ENCODE measurements at regions not wholly inside any gene's neighbourhood (a gene's known extent, or its start where the extent isn't known, plus 50 kb on each side); places are given as distances from the start of the nearest gene placed in this dataset.
A peak's percentile ranks its signal among the peaks of the same experiment; 100 is the strongest.

DNA sequence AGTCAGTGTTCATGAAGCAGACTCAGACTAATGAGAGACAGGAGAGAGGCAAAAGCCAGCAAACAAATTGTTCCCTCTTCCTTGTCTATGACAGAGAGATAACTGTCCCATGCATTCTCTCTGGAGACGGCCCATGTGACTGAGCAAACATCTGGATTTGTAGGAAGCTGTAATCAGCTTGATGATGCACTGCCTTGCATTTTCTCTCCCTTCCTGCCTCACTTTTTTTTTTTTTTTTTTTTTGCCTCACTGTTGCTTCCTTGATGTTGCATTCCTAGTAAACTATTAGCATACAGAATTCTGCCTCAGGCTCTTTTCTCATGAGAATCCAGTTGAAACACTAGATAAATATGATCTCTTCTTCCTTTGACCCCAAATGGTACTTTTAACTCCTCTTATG lies 134.5 kb downstream of the HHIPL2 start:
- Histone ChIP-seq H2BK5ac (ENCODE audit: low read depth, low read length, poor library complexity, severe bottlenecking) (no peak overlapping the region), H2BK120ac (ENCODE audit: low read depth, low read length) (no peak overlapping the region), H3K4ac (ENCODE audit: low read depth in 1 of 2, low read length in 2 of 2) (no peak overlapping the region), H2AK5ac (ENCODE audit: low read length, severe bottlenecking) (no peak overlapping the region), H3K27ac (ENCODE audit: low read length, poor library complexity, severe bottlenecking) (no peak overlapping the region), H3K36me3 (ENCODE audit: control insufficient read depth in 1 of 2, insufficient read depth in 2 of 2, low read depth in 1 of 2, low read length in 2 of 2) (no peaks in the 10 kb centered on the region), H4K91ac (ENCODE audit: low read length) (no peak overlapping the region), H3K14ac (ENCODE audit: low read length in 2 of 2) (no peak overlapping the region), H3K23ac (ENCODE audit: low read length in 2 of 2) (no peak overlapping the region), H3K4me3 (ENCODE audit: insufficient read depth in 1 of 2, low read depth in 1 of 2, low read length in 2 of 2) (no peak overlapping the region), H3K18ac (ENCODE audit: low read depth in 1 of 2, low read length in 2 of 2) (peak overlapping the region in 1 of 2 experiments; percentile 6), H3K9me3 (ENCODE audit: control insufficient read depth, low read length) (no peaks in the 10 kb centered on the region), H3K27me3 (ENCODE audit: control insufficient read depth in 1 of 2, insufficient read depth in 1 of 2, low read length in 2 of 2) (no peaks in the 10 kb centered on the region), H2BK12ac (ENCODE audit: low read length in 2 of 2) (no peak overlapping the region), H3K79me1 (replicated peaks; ENCODE audit: low read length, poor library complexity, severe bottlenecking) (no peaks in the 10 kb centered on the region), H3K4me1 (ENCODE audit: control insufficient read depth, insufficient read depth, low read depth, low read length) (peaks cover 2% of the 10 kb centered on the region), H3K4me2 (ENCODE audit: low read length, poor library complexity, severe bottlenecking) (no peak overlapping the region), H2AFZ (ENCODE audit: low read depth, low read length) (no peak overlapping the region), H2BK15ac (ENCODE audit: low read depth, poor library complexity, severe bottlenecking) (no peak overlapping the region), H4K8ac (ENCODE audit: low read length) (no peak overlapping the region), H3K9ac (ENCODE audit: low read length) (no peak overlapping the region)
- peak; percentile 50 for DNase-seq
- 63% methylated on average over 1 of the region's 1 CpG for WGBS

DNA sequence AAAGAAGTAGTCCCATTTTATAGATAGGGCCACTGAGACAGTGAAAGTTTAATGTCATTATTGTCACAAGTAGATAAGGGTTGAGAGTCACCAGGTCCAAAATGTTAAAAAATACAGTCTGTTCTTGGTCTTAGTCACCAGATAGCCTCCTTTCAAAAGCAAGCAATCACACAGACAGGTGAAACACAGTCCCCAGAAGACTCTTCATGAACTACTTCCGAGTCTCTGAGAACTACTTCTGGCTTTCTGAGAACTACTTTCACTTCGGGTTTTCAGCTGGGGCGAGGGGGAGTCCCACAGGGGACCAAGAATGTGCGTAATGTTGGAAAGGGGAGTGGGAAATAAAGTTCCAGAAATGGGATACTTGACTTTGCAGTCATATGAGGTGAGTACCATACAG lies 143.2 kb downstream of the HHIPL2 start:
- H2AK5ac ChIP-seq (ENCODE audit: low read length, severe bottlenecking), result no peak overlapping the region
- no peak overlapping the region for H4K91ac ChIP-seq (ENCODE audit: low read length)
- H2BK12ac ChIP-seq (ENCODE audit: low read length in 2 of 2), result no peak overlapping the region
- H2BK15ac ChIP-seq (ENCODE audit: low read depth, poor library complexity, severe bottlenecking), result no peak overlapping the region
- no peak overlapping the region for H3K9ac ChIP-seq (ENCODE audit: low read length)
- peak overlapping the region in 1 of 2 experiments; percentile 68 for H3K4me3 ChIP-seq (ENCODE audit: insufficient read depth in 1 of 2, low read depth in 1 of 2, low read length in 2 of 2)
- no peak overlapping the region for H4K8ac ChIP-seq (ENCODE audit: low read length)
- H3K27ac ChIP-seq (ENCODE audit: low read length, poor library complexity, severe bottlenecking), result no peak overlapping the region
- no peak overlapping the region for H2BK5ac ChIP-seq (ENCODE audit: low read depth, low read length, poor library complexity, severe bottlenecking)
- H2BK120ac ChIP-seq (ENCODE audit: low read depth, low read length), result no peak overlapping the region
- no peak overlapping the region for H3K4me2 ChIP-seq (ENCODE audit: low read length, poor library complexity, severe bottlenecking)
- no peaks in the 10 kb centered on the region for H3K9me3 ChIP-seq (ENCODE audit: control insufficient read depth, low read length)
- H3K4me1 ChIP-seq (ENCODE audit: control insufficient read depth, insufficient read depth, low read depth, low read length), result no peaks in the 10 kb centered on the region
- no peak overlapping the region for H3K4ac ChIP-seq (ENCODE audit: low read depth in 1 of 2, low read length in 2 of 2)
- no peaks in the 10 kb centered on the region for H3K36me3 ChIP-seq (ENCODE audit: control insufficient read depth in 1 of 2, insufficient read depth in 2 of 2, low read depth in 1 of 2, low read length in 2 of 2)
- no peak overlapping the region for H3K23ac ChIP-seq (ENCODE audit: low read length in 2 of 2)
- no peak overlapping the region for H2AFZ ChIP-seq (ENCODE audit: low read depth, low read length)
- whole genome bisulfite sequencing, result 79% methylated on average over 4 of the region's 4 CpGs
- no peak overlapping the region for H3K14ac ChIP-seq (ENCODE audit: low read length in 2 of 2)
- H3K79me1 ChIP-seq (replicated peaks; ENCODE audit: low read length, poor library complexity, severe bottlenecking), result no peaks in the 10 kb centered on the region
- H3K27me3 ChIP-seq (ENCODE audit: control insufficient read depth in 1 of 2, insufficient read depth in 1 of 2, low read length in 2 of 2), result peaks cover under 1 to 9% of the 10 kb centered on the region in 2 experiments
- DNase-seq, result no peak
- no peak overlapping the region for H3K18ac ChIP-seq (ENCODE audit: low read depth in 1 of 2, low read length in 2 of 2)

DNA sequence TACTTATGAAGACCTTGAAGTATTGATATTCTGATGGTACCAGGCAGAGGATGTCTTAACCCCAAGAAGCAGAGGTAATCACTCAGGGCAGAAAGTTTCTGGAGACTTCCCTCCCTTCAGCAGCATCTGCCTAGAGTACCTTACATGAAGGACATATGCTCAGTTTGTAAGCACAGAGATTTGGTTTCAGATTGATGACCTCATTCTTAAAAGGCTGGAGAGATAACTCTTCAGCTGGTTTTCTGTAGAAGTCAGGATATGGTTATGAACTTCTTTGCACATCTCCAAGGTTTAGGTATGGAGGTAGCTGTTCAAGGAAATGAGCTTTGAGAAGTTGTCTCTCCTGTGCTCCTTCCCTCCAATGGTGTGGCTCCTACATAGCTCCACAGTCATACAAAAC lies 148.7 kb downstream of the HHIPL2 start:
- no peak overlapping the region for H3K4me3 ChIP-seq (ENCODE audit: insufficient read depth in 1 of 2, low read depth in 1 of 2, low read length in 2 of 2)
- H2AK5ac ChIP-seq (ENCODE audit: low read length, severe bottlenecking), result no peak overlapping the region
- H4K91ac ChIP-seq (ENCODE audit: low read length), result no peak overlapping the region
- no peak overlapping the region for H3K4ac ChIP-seq (ENCODE audit: low read depth in 1 of 2, low read length in 2 of 2)
- no peaks in the 10 kb centered on the region for H3K79me1 ChIP-seq (replicated peaks; ENCODE audit: low read length, poor library complexity, severe bottlenecking)
- no peak overlapping the region for H2BK12ac ChIP-seq (ENCODE audit: low read length in 2 of 2)
- no peak overlapping the region for H3K18ac ChIP-seq (ENCODE audit: low read depth in 1 of 2, low read length in 2 of 2)
- H3K9me3 ChIP-seq (ENCODE audit: control insufficient read depth, low read length), result no peaks in the 10 kb centered on the region
- peaks cover 8 to 12% of the 10 kb centered on the region in 2 experiments for H3K27me3 ChIP-seq (ENCODE audit: control insufficient read depth in 1 of 2, insufficient read depth in 1 of 2, low read length in 2 of 2)
- no peak overlapping the region for H3K14ac ChIP-seq (ENCODE audit: low read length in 2 of 2)
- DNase-seq, result no peak
- H3K4me2 ChIP-seq (ENCODE audit: low read length, poor library complexity, severe bottlenecking), result no peak overlapping the region
- H2AFZ ChIP-seq (ENCODE audit: low read depth, low read length), result no peak overlapping the region
- no peak overlapping the region for H2BK120ac ChIP-seq (ENCODE audit: low read depth, low read length)
- H3K4me1 ChIP-seq (ENCODE audit: control insufficient read depth, insufficient read depth, low read depth, low read length), result no peaks in the 10 kb centered on the region
- H3K23ac ChIP-seq (ENCODE audit: low read length in 2 of 2), result no peak overlapping the region
- no peak overlapping the region for H4K8ac ChIP-seq (ENCODE audit: low read length)
- no peak overlapping the region for H3K9ac ChIP-seq (ENCODE audit: low read length)
- H3K27ac ChIP-seq (ENCODE audit: low read length, poor library complexity, severe bottlenecking), result no peak overlapping the region
- H2BK15ac ChIP-seq (ENCODE audit: low read depth, poor library complexity, severe bottlenecking), result no peak overlapping the region
- H2BK5ac ChIP-seq (ENCODE audit: low read depth, low read length, poor library complexity, severe bottlenecking), result peak overlapping the region; percentile 24
- H3K36me3 ChIP-seq (ENCODE audit: control insufficient read depth in 1 of 2, insufficient read depth in 2 of 2, low read depth in 1 of 2, low read length in 2 of 2), result no peaks in the 10 kb centered on the region

DNA sequence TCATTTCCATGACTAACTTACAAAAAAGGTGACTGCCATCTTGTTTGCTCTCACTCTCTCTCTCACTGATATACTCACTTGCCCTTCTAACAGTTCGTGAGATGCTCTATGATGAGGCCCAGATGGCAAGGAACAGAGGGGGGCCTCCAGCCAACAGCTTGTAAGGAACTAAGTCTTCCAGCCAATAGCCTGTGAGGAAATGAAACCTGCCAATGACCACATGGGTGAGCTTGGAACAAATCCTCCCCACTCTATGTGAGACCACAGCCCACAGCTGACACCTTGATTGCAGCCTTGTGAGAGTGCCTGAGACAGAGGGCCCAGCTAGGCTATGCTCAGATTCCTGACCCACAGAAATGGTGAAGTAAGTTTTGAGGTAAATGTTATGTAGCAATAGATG lies 153.7 kb downstream of the HHIPL2 start:
- no peak overlapping the region for H3K27ac ChIP-seq (ENCODE audit: low read length, poor library complexity, severe bottlenecking)
- H3K18ac ChIP-seq (ENCODE audit: low read depth in 1 of 2, low read length in 2 of 2), result no peak overlapping the region
- no peak overlapping the region for H2AK5ac ChIP-seq (ENCODE audit: low read length, severe bottlenecking)
- H2BK12ac ChIP-seq (ENCODE audit: low read length in 2 of 2), result no peak overlapping the region
- no peak overlapping the region for H3K4me2 ChIP-seq (ENCODE audit: low read length, poor library complexity, severe bottlenecking)
- no peak overlapping the region for H3K4me3 ChIP-seq (ENCODE audit: insufficient read depth in 1 of 2, low read depth in 1 of 2, low read length in 2 of 2)
- H2BK15ac ChIP-seq (ENCODE audit: low read depth, poor library complexity, severe bottlenecking), result no peak overlapping the region
- H3K36me3 ChIP-seq (ENCODE audit: control insufficient read depth in 1 of 2, insufficient read depth in 2 of 2, low read depth in 1 of 2, low read length in 2 of 2), result no peaks in the 10 kb centered on the region
- no peak overlapping the region for H3K9ac ChIP-seq (ENCODE audit: low read length)
- no peak overlapping the region for H3K23ac ChIP-seq (ENCODE audit: low read length in 2 of 2)
- DNase-seq, result no peak
- no peak overlapping the region for H2BK5ac ChIP-seq (ENCODE audit: low read depth, low read length, poor library complexity, severe bottlenecking)
- 84% methylated on average over 1 of the region's 1 CpG for WGBS
- peaks cover 0 to 4% of the 10 kb centered on the region in 2 experiments for H3K27me3 ChIP-seq (ENCODE audit: control insufficient read depth in 1 of 2, insufficient read depth in 1 of 2, low read length in 2 of 2)
- no peaks in the 10 kb centered on the region for H3K9me3 ChIP-seq (ENCODE audit: control insufficient read depth, low read length)
- no peaks in the 10 kb centered on the region for H3K4me1 ChIP-seq (ENCODE audit: control insufficient read depth, insufficient read depth, low read depth, low read length)
- H4K91ac ChIP-seq (ENCODE audit: low read length), result no peak overlapping the region
- H3K14ac ChIP-seq (ENCODE audit: low read length in 2 of 2), result no peak overlapping the region
- no peak overlapping the region for H2AFZ ChIP-seq (ENCODE audit: low read depth, low read length)
- H4K8ac ChIP-seq (ENCODE audit: low read length), result no peak overlapping the region
- no peak overlapping the region for H2BK120ac ChIP-seq (ENCODE audit: low read depth, low read length)
- H3K79me1 ChIP-seq (replicated peaks; ENCODE audit: low read length, poor library complexity, severe bottlenecking), result no peaks in the 10 kb centered on the region
- H3K4ac ChIP-seq (ENCODE audit: low read depth in 1 of 2, low read length in 2 of 2), result no peak overlapping the region

All from mesenchymal stem cell (in vitro differentiated cells and primary cell).